HG02938 (cell line): ENCODE measurements at regions not wholly inside any gene's neighbourhood (a gene's known extent, or its start where the extent isn't known, plus 50 kb on each side); places are given as distances from the start of the nearest gene placed in this dataset.

Experiments used
- ATAC-seq: cut with Tn5 transposase; IDR thresholded peaks from one replicate; pipeline ENCODE4 v1.9.1; 2021; ENCODE audit warnings: mild to moderate bottlenecking, moderate library complexity; ENCODE audit not compliant: unreplicated experiment

- peak; percentile 67 for ATAC-seq
Observed at GRCh38 chr6:11366183-11366933, 133.9 kb upstream of the NEDD9 start.

- no peak for ATAC-seq
Observed at GRCh38 chr6:11364971-11365397, 132.5 kb upstream of the NEDD9 start.

- ATAC-seq: no peak
Observed at GRCh38 chr6:11363881-11364576, 131.6 kb upstream of the NEDD9 start.

- no peak for ATAC-seq
Observed at GRCh38 chr6:11362564-11362963, 130.1 kb upstream of the NEDD9 start.

- ATAC-seq: no peak
Observed at GRCh38 chr6:11358904-11359830, 126.7 kb upstream of the NEDD9 start.

- no peak for ATAC-seq
Observed at GRCh38 chr6:11357285-11357684, 124.8 kb upstream of the NEDD9 start.

- ATAC-seq: no peak
Observed at GRCh38 chr6:11356404-11357155, 124.1 kb upstream of the NEDD9 start.

GRCh38 chr6:11353921-11354389, 121.5 kb upstream of the NEDD9 start:
- ATAC-seq: no peak

GRCh38 chr6:11350294-11350693, 117.8 kb upstream of the NEDD9 start:
- ATAC-seq: no peak

- ATAC-seq: no peak
Observed at GRCh38 chr6:11349880-11350279, 117.4 kb upstream of the NEDD9 start.

GRCh38 chr6:11346516-11346915, 114.0 kb upstream of the NEDD9 start:
- no peak for ATAC-seq

- no peak for ATAC-seq
Observed at GRCh38 chr6:11345536-11345935, 113.1 kb upstream of the NEDD9 start.

- no peak for ATAC-seq
Observed at GRCh38 chr6:11343963-11344723, 111.7 kb upstream of the NEDD9 start.

- ATAC-seq: no peak
Observed at GRCh38 chr6:11341867-11342266, 109.4 kb upstream of the NEDD9 start.

- ATAC-seq: no peak
Observed at GRCh38 chr6:11341303-11341702, 108.8 kb upstream of the NEDD9 start.

- ATAC-seq: no peak
Observed at GRCh38 chr6:11339380-11339779, 106.9 kb upstream of the NEDD9 start.

GRCh38 chr6:11337306-11337705, 104.8 kb upstream of the NEDD9 start:
- no peak for ATAC-seq

- ATAC-seq: no peak
Observed at GRCh38 chr6:11335826-11336225, 103.4 kb upstream of the NEDD9 start.

- ATAC-seq: no peak
Observed at GRCh38 chr6:11333132-11333849, 100.8 kb upstream of the NEDD9 start.
